OCI-LY3 (cell line): ENCODE measurements at regions not wholly inside any gene's neighbourhood (a gene's known extent, or its start where the extent isn't known, plus 50 kb on each side); places are given as distances from the start of the nearest gene placed in this dataset.

ENCODE experiments used
- CTCF ChIP-seq: fragments of 200-600, 300-600 bp; sonication (generic); IDR thresholded peaks from 2 replicates; pipeline ENCODE4 v1.5.1; 2014; ENCODE audit warnings: antibody characterized with exemption, low read length, low read depth
- EZH2phosphoT487 ChIP-seq: fragments of 200-600 bp; shearing (Covaris generic); IDR thresholded peaks from 2 replicates; pipeline ENCODE4 v1.6.1; 2018; ENCODE audit warnings: antibody characterized with exemption, mixed run types, low read depth

- TF ChIP-seq CTCF (no peak), EZH2phosphoT487 (no peak)
These were observed 574.7 kb upstream of the CLINT1 start for GRCh38 chr5:158433634-158434033.
